Kidney (tissue), 13 donors: ENCODE measurements at regions not wholly inside any gene's neighbourhood (a gene's known extent, or its start where the extent isn't known, plus 50 kb on each side); places are given as distances from the start of the nearest gene placed in this dataset.

Experiments used
- DNase-seq, 5 donors: peaks; one replicate each; pipeline ENCODE4 v3.0.0-alpha.2; 2013 to 2020
- FAIRE-seq: peaks from 2 replicates; lab custom pipeline; 2012; peaks lifted over from hg19 to GRCh38; lab: Jason Lieb, UNC
- H3K27ac ChIP-seq, 2 donors: one replicate each; pipeline ENCODE4 v1.7.0; 2013; ENCODE audit warnings: low read depth in 2 of 2, low read length in 2 of 2, inconsistent platforms in 1 of 2
- H3K27me3 ChIP-seq: one replicate; pipeline ENCODE4 v1.7.1; 2013; ENCODE audit warnings: low read length, inconsistent platforms; ENCODE audit not compliant: control insufficient read depth, insufficient read depth
- H3K36me3 ChIP-seq, 3 donors: one replicate each; pipeline versions ENCODE4 v1.7.0 to v1.7.1; 2013; ENCODE audit warnings: low read length in 3 of 3, control low read depth in 1 of 3, inconsistent platforms in 1 of 3; ENCODE audit not compliant: insufficient read depth in 3 of 3, control insufficient read depth in 2 of 3
- H3K4me1 ChIP-seq, 3 donors: one replicate each; pipeline versions ENCODE4 v1.7.0 to v1.7.1; 2013; ENCODE audit warnings: low read length in 3 of 3, inconsistent platforms in 1 of 3, low read depth in 1 of 3; ENCODE audit not compliant: control insufficient read depth in 2 of 3, insufficient read depth in 2 of 3
- H3K4me3 ChIP-seq, 3 donors: one replicate each; pipeline versions ENCODE4 v1.7.0 to v1.8.1; 2013; ENCODE audit warnings: low read length in 3 of 3, control low read depth in 1 of 3, inconsistent platforms in 1 of 3
- H3K9ac ChIP-seq, 3 donors: one replicate each; pipeline versions ENCODE4 v1.7.0 to v1.7.1; 2013; ENCODE audit warnings: low read length in 3 of 3, control low read depth in 1 of 3, inconsistent platforms in 1 of 3
- H3K9me3 ChIP-seq, 3 donors: one replicate each; pipeline versions ENCODE4 v1.7.0 to v1.7.1; 2013; ENCODE audit warnings: low read length in 3 of 3, control low read depth in 1 of 3, inconsistent platforms in 1 of 3; ENCODE audit not compliant: control insufficient read depth in 2 of 3, insufficient read depth in 1 of 3
- CTCF ChIP-seq: IDR thresholded peaks from 3 replicates; pipeline ENCODE4 v1.5.1; 2012; ENCODE audit warnings: mild to moderate bottlenecking, moderate library complexity, borderline replicate concordance; ENCODE audit not compliant: insufficient read depth; ENCODE audit errors: extremely low read depth
- intact Hi-C: fragments of 100-400 bp; cut with DNase I; formaldehyde crosslinking; loops from one replicate; pipeline ENCODE4 v1.11.1; 2022
- donor health status: control.
- donor health status: control.
- donor health status: control.
- donor health status: control.
- donor health status: control.
- donor health status: DM: yes; HTN: yes; CAD: no.
- donor health status: Normal renal cell carcinoma (clear cell type).

GRCh38 chr15:54820811-54821210, 375.9 kb downstream of the RSL24D1 start:
- H3K9me3 ChIP-seq, result peaks cover 0 to 13% (median 0%) of the 10 kb centered on the region in 3 donors
- H3K4me1 ChIP-seq, result no peaks in the 10 kb centered on the region
- no peak for FAIRE-seq
- no peak for TF ChIP-seq CTCF
- DNase-seq, result no peak
- no peak overlapping the region for H3K4me3 ChIP-seq
- intact Hi-C loops, result no loop called here
- no peak overlapping the region for H3K9ac ChIP-seq
- no peaks in the 10 kb centered on the region for H3K27me3 ChIP-seq
- no peak overlapping the region for H3K27ac ChIP-seq
- no peaks in the 10 kb centered on the region for H3K36me3 ChIP-seq

GRCh38 chr15:54820098-54820497, 376.6 kb downstream of the RSL24D1 start:
- Histone ChIP-seq H3K4me3 (no peak overlapping the region), H3K36me3 (no peaks in the 10 kb centered on the region), H3K9ac (no peak overlapping the region), H3K27me3 (no peaks in the 10 kb centered on the region), H3K27ac (no peak overlapping the region), H3K4me1 (no peaks in the 10 kb centered on the region), H3K9me3 (peaks cover 0 to 13% (median 0%) of the 10 kb centered on the region in 3 donors)
- DNase-seq, result no peak
- no peak for FAIRE-seq
- TF ChIP-seq CTCF, result no peak
- intact Hi-C loops, result no loop called here

- Histone ChIP-seq H3K9me3 (peaks cover 0 to 12% (median 0%) of the 10 kb centered on the region in 3 donors), H3K36me3 (no peaks in the 10 kb centered on the region), H3K4me3 (no peak overlapping the region), H3K4me1 (no peaks in the 10 kb centered on the region), H3K9ac (no peak overlapping the region), H3K27ac (no peak overlapping the region), H3K27me3 (no peaks in the 10 kb centered on the region)
- FAIRE-seq, result no peak
- no peak for DNase-seq
- intact Hi-C loops, result no loop called here
- no peak for TF ChIP-seq CTCF
Measured at GRCh38 chr15:54816401-54816800, 380.3 kb downstream of the RSL24D1 start.

GRCh38 chr15:54815556-54815955, 381.2 kb downstream of the RSL24D1 start:
- no peak for FAIRE-seq
- Histone ChIP-seq H3K36me3 (no peaks in the 10 kb centered on the region), H3K9me3 (peaks cover 0 to 12% (median 0%) of the 10 kb centered on the region in 3 donors), H3K27me3 (no peaks in the 10 kb centered on the region), H3K27ac (no peak overlapping the region), H3K9ac (no peak overlapping the region), H3K4me3 (no peak overlapping the region), H3K4me1 (no peaks in the 10 kb centered on the region)
- intact Hi-C loops, result no loop called here
- TF ChIP-seq CTCF, result no peak
- DNase-seq, result no peak
